A204.1 (cell line): ENCODE measurements at regions not wholly inside any gene's neighbourhood (a gene's known extent, or its start where the extent isn't known, plus 50 kb on each side); places are given as distances from the start of the nearest gene placed in this dataset.
"Not testable (repeated sequence)": the region's sequence is repeated elsewhere in the genome, so short reads cannot be mapped to it uniquely, and the experiment has no call there.

Source experiments
- FAIRE-seq: peaks from 2 replicates; lab custom pipeline; 2012; peaks lifted over from hg19 to GRCh38; lab: Jason Lieb, UNC

- FAIRE-seq: no peak
Observed at GRCh38 chr13:44887515-44887914, 101.8 kb downstream of the NUFIP1 start.

- FAIRE-seq: no peak
Observed at GRCh38 chr13:44884076-44884729, 105.1 kb downstream of the NUFIP1 start.

GRCh38 chr13:44879452-44880058 is 109.7 kb downstream of the NUFIP1 start:
- FAIRE-seq: no peak

- no peak for FAIRE-seq
Observed at GRCh38 chr13:44876782-44877324, 112.4 kb downstream of the NUFIP1 start.

- no peak for FAIRE-seq
Observed at GRCh38 chr13:44874886-44875630, 114.2 kb downstream of the NUFIP1 start.

- no peak for FAIRE-seq
Observed at GRCh38 chr13:44874176-44874575, 115.1 kb downstream of the NUFIP1 start.

- no peak for FAIRE-seq
Observed at GRCh38 chr13:44873461-44873860, 115.8 kb downstream of the NUFIP1 start.

- FAIRE-seq: no peak
Observed at GRCh38 chr13:44872751-44873150, 116.5 kb downstream of the NUFIP1 start.

- no peak for FAIRE-seq
Observed at GRCh38 chr13:44870456-44870929, 118.8 kb downstream of the NUFIP1 start.

GRCh38 chr13:44869167-44869566 is 120.1 kb downstream of the NUFIP1 start:
- FAIRE-seq: no peak

- no peak for FAIRE-seq
Observed at GRCh38 chr13:44868397-44868796, 120.9 kb downstream of the NUFIP1 start.

GRCh38 chr13:44867825-44868224 is 121.4 kb downstream of the NUFIP1 start:
- no peak for FAIRE-seq

- FAIRE-seq: no peak
Observed at GRCh38 chr13:44866411-44866911, 122.8 kb downstream of the NUFIP1 start.

- FAIRE-seq: no peak
Observed at GRCh38 chr13:44865722-44866410, 123.4 kb downstream of the NUFIP1 start.

- FAIRE-seq: not testable (repeated sequence)
Observed at GRCh38 chr13:44863641-44864040, 125.6 kb downstream of the NUFIP1 start.

GRCh38 chr13:44860454-44860853 is 128.8 kb downstream of the NUFIP1 start:
- no peak for FAIRE-seq

- FAIRE-seq: no peak
Observed at GRCh38 chr13:44857736-44858135, 131.5 kb downstream of the NUFIP1 start.

GRCh38 chr13:44857061-44857460 is 132.2 kb downstream of the NUFIP1 start:
- no peak for FAIRE-seq

- no peak for FAIRE-seq
Observed at GRCh38 chr13:44855860-44856259, 133.4 kb downstream of the NUFIP1 start.

GRCh38 chr13:44854313-44855060 is 134.8 kb downstream of the NUFIP1 start:
- no peak for FAIRE-seq

- no peak for FAIRE-seq
Observed at GRCh38 chr13:44853641-44854040, 135.6 kb downstream of the NUFIP1 start.
